ENCODE measurements at regions not wholly inside any gene's neighbourhood (a gene's known extent, or its start where the extent isn't known, plus 50 kb on each side); places are given as distances from the start of the nearest gene placed in this dataset.
A peak's percentile ranks its signal among the peaks of the same experiment; 100 is the strongest.

DNA sequence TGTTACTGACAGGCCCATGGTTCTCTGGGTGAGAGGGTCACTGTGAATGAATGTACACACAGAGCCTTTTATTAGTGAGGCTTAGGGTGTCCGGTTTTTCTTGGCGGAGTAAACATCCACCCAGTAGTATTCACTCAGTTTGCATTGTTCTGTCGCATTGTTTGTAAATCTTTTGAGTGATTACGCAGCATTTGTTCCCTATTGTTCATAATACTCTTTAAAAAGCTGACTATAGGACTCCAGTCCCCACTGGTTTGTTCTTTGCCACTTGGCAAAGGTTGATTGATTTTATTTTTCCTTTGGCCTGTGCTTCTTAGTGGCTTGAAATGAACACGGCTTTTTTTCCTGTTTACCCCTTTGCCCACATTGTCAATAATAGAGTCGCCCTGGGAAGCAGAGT lies 130.1 kb upstream of the ESR1 start:
- H3K36me3 ChIP-seq, result no peaks in the 10 kb centered on the region
- H3K4me1 ChIP-seq, result peaks cover 0 to 16% (median 9%) of the 10 kb centered on the region in 4 donors
- TF ChIP-seq EP300 (IDR thresholded peaks at IDR 0.05) (no peak), POLR2A (IDR thresholded peaks at IDR 0.05; ENCODE audit: low read depth) (no peak)
- TF ChIP-seq, protein P1, sequence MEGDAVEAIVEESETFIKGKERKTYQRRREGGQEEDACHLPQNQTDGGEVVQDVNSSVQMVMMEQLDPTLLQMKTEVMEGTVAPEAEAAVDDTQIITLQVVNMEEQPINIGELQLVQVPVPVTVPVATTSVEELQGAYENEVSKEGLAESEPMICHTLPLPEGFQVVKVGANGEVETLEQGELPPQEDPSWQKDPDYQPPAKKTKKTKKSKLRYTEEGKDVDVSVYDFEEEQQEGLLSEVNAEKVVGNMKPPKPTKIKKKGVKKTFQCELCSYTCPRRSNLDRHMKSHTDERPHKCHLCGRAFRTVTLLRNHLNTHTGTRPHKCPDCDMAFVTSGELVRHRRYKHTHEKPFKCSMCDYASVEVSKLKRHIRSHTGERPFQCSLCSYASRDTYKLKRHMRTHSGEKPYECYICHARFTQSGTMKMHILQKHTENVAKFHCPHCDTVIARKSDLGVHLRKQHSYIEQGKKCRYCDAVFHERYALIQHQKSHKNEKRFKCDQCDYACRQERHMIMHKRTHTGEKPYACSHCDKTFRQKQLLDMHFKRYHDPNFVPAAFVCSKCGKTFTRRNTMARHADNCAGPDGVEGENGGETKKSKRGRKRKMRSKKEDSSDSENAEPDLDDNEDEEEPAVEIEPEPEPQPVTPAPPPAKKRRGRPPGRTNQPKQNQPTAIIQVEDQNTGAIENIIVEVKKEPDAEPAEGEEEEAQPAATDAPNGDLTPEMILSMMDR (IDR thresholded peaks at IDR 0.05), result no peak
- H3K4me3 ChIP-seq, result no peak overlapping the region
- no peaks in the 10 kb centered on the region for H3K27me3 ChIP-seq
- no peaks in the 10 kb centered on the region for H3K9me3 ChIP-seq
- WGBS, result 73% methylated on average over 6 of the region's 6 CpGs
- H3K27ac ChIP-seq (replicated peaks in 1 of 4), result no peak overlapping the region
- intact Hi-C loops (cut with DNase I), result no loop called here
- no peak for DNase-seq (ENCODE audit: extremely low spot score)

DNA sequence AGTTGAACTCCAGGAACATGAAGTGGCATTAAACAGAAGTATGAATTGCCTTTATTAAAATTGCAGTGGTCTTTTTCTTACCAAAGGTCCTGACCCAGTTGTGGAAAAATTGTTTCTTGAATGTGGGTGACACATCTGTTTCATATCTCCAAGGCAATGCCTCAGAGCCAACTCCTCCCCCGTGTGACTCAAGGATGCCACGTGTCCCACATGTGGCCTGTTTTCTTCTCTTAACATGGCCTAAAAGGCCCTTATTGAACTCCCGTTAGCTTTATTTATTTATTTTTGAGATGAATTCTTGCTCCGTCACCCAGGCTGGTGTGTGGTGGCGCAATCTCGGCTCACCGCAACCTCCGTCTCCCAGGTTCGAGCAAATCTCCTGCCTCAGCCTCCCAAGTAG lies 128.4 kb upstream of the ESR1 start:
- Histone ChIP-seq H3K4me3 (no peak overlapping the region), H3K36me3 (no peaks in the 10 kb centered on the region), H3K4me1 (peaks cover 0 to 16% (median 9%) of the 10 kb centered on the region in 4 donors), H3K27me3 (no peaks in the 10 kb centered on the region), H3K9me3 (no peaks in the 10 kb centered on the region), H3K27ac (replicated peaks in 1 of 4) (no peak overlapping the region)
- DNase-seq (ENCODE audit: extremely low spot score), result no peak
- whole genome bisulfite sequencing, result 77% methylated on average over 9 of the region's 9 CpGs
- intact Hi-C loops (cut with DNase I), result no loop called here
- TF ChIP-seq EP300 (IDR thresholded peaks at IDR 0.05) (no peak), POLR2A (IDR thresholded peaks at IDR 0.05; ENCODE audit: low read depth) (no peak), POLR2AphosphoS5 (IDR thresholded peaks at IDR 0.05) (no peak)
- TF ChIP-seq, protein P1 (IDR thresholded peaks at IDR 0.05), result no peak

DNA sequence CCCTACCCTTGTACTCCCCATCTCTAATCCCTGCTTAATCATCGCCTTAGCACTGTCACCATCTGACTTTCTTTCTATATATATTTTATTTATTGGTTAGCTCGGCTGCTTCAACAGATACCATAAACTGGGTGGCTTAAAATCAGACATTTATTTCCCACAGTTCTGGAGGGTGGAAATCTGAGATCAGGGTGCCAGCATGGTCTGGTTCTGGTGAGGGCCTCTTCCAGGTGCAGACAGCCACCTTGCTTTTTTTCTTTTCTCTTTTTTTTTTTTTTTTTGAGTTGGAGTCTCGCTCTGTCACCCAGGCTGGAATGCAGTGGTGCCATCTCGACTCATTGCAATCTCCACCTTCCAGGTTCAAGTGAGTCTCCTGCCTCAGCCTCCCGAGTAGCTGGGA lies 127.5 kb upstream of the ESR1 start:
- H3K27me3 ChIP-seq, result no peaks in the 10 kb centered on the region
- H3K4me3 ChIP-seq, result no peak overlapping the region
- H3K4me1 ChIP-seq, result peaks cover 0 to 16% (median 9%) of the 10 kb centered on the region in 4 donors
- 93% methylated on average over 5 of the region's 5 CpGs for WGBS
- TF ChIP-seq POLR2AphosphoS5 (IDR thresholded peaks at IDR 0.05) (no peak), EP300 (IDR thresholded peaks at IDR 0.05) (no peak), POLR2A (IDR thresholded peaks at IDR 0.05; ENCODE audit: low read depth) (no peak)
- TF ChIP-seq, protein P1 (IDR thresholded peaks at IDR 0.05), result no peak
- no peaks in the 10 kb centered on the region for H3K9me3 ChIP-seq
- no peak for DNase-seq (ENCODE audit: extremely low spot score)
- intact Hi-C loops (cut with DNase I), result loop anchor here (10.0 kb wide), 1 partner anchor 445 kb away; no protein-coding TSS in a partner anchor
- no peaks in the 10 kb centered on the region for H3K36me3 ChIP-seq
- no peak overlapping the region for H3K27ac ChIP-seq (replicated peaks in 1 of 4)

DNA sequence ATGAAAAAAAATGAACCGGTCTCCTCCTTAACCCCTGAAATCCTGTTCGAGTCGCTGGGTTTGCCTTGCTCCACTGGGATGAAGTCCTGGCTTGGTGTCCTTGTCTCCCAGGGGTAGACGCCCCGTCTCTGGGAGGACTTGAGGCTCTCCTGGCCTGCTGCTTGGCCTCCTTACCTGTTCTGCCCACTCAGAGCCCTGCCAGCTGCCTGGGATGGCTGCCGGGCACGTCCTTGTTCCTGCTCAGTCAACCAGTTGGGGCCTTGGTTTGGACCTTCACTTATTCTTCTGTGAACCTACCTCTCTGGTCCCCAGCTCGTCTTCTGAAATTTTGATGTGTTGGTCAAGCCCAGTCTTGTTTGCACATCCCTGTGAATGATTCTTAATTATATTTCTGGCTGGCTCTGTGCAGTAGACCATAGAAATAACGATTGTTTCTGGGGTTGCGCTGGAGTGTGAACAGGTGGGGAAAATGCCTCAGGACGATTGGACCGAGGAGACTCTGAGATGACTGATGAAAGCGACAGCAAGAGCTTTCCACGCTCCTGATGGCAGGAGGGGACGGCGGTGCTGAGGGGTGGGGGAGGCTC lies 126.5 kb upstream of the ESR1 start:
- peak overlapping the region; percentile 42 to 62 (median 58) for H3K27ac ChIP-seq (replicated peaks in 1 of 4)
- H3K27me3 ChIP-seq, result no peaks in the 10 kb centered on the region
- WGBS, result 86% methylated on average over 16 of the region's 16 CpGs
- peaks cover 0 to 16% (median 9%) of the 10 kb centered on the region in 4 donors for H3K4me1 ChIP-seq
- H3K4me3 ChIP-seq, result peak overlapping the region in 1 of 4 donors; percentile 32
- H3K36me3 ChIP-seq, result no peaks in the 10 kb centered on the region
- intact Hi-C loops (cut with DNase I), result loop anchor here (10.0 kb wide), 1 partner anchor 444 kb away; no protein-coding TSS in a partner anchor
- no peak for DNase-seq (ENCODE audit: extremely low spot score)
- TF ChIP-seq, protein P1 (IDR thresholded peaks at IDR 0.05), result no peak
- TF ChIP-seq POLR2A (IDR thresholded peaks at IDR 0.05; ENCODE audit: low read depth) (no peak), POLR2AphosphoS5 (IDR thresholded peaks at IDR 0.05) (no peak), EP300 (IDR thresholded peaks at IDR 0.05) (no peak)
- no peaks in the 10 kb centered on the region for H3K9me3 ChIP-seq
